IMR-90 (cell line): ENCODE measurements at regions not wholly inside any gene's neighbourhood (a gene's known extent, or its start where the extent isn't known, plus 50 kb on each side); places are given as distances from the start of the nearest gene placed in this dataset.
"Not testable (repeated sequence)": the region's sequence is repeated elsewhere in the genome, so short reads cannot be mapped to it uniquely, and the experiment has no call there.

ENCODE experiments used
- ATAC-seq: fragments of 200-7000 bp; cut with Tn5 transposase; 2 replicates; pipeline ENCODE4 v1.9.1; 2020; ENCODE audit warnings: low read depth, mild to moderate bottlenecking, moderate library complexity
- BruUV-seq: library from RNA; stranded (reverse); fragments of 400-500 nt; replicated peaks from 2 replicates; lab custom pipeline; 2021; lab: Mats Ljungman, UMichigan
- CTCF ChIA-PET: fragments of 300-600 bp; formaldehyde crosslinking; extraction: SDS; loops from one replicate; lab custom pipeline; 2021; ENCODE audit warnings: antibody characterized with exemption; lab: Yijun Ruan, JAX
- POLR2A ChIA-PET: fragments of 300-600 bp; sonication (Branson Sonifier 250); formaldehyde crosslinking; loops from one replicate; lab custom pipeline; 2022; ENCODE audit warnings: antibody characterized with exemption; ENCODE audit not compliant: unreplicated experiment; lab: Charles Lee
- DNase-seq: peaks from one replicate; pipeline ENCODE4 v3.0.0; 2013
- H2AFZ ChIP-seq: replicated peaks from 2 replicates; pipeline ENCODE3; 2013; ENCODE audit warnings: low read length, mild to moderate bottlenecking; ENCODE audit not compliant: poor library complexity
- H2AK5ac ChIP-seq: 2 replicates; pipeline ENCODE4 v1.6.1; 2013; ENCODE audit warnings: low read depth, low read length, inconsistent platforms
- H2AK9ac ChIP-seq: replicated peaks from 2 replicates; pipeline ENCODE3; 2013; ENCODE audit warnings: mild to moderate bottlenecking, low read depth, low read length, moderate library complexity; ENCODE audit not compliant: poor library complexity
- H2BK120ac ChIP-seq: 2 replicates; pipeline ENCODE4 v1.6.1; 2013; ENCODE audit warnings: low read depth, low read length, inconsistent platforms
- H2BK15ac ChIP-seq: 3 replicates; pipeline ENCODE4 v1.6.1; 2013; ENCODE audit warnings: low read depth, low read length, inconsistent platforms
- H2BK20ac ChIP-seq: 2 replicates; pipeline ENCODE4 v1.6.1; 2013; ENCODE audit warnings: low read depth, mild to moderate bottlenecking, inconsistent platforms, low read length, moderate library complexity
- H2BK5ac ChIP-seq: 2 replicates; pipeline ENCODE4 v1.6.1; 2013; ENCODE audit warnings: mild to moderate bottlenecking, low read depth, low read length, inconsistent platforms; ENCODE audit not compliant: poor library complexity, severe bottlenecking
- H3K14ac ChIP-seq: replicated peaks from 2 replicates; pipeline ENCODE4 v1.6.1; 2013; ENCODE audit warnings: low read depth, low read length, inconsistent platforms
- H3K18ac ChIP-seq: 2 replicates; pipeline ENCODE4 v1.6.1; 2013; ENCODE audit warnings: low read depth, low read length, control low read depth
- H3K23ac ChIP-seq: 2 replicates; pipeline ENCODE4 v1.6.1; 2013; ENCODE audit warnings: low read depth, low read length, inconsistent platforms
- H3K27ac ChIP-seq: 2 replicates; pipeline ENCODE4 v1.5.1; 2013; ENCODE audit warnings: mild to moderate bottlenecking, control low read depth, low read length; ENCODE audit not compliant: insufficient read depth
- H3K27me3 ChIP-seq: 2 replicates; pipeline ENCODE4 v1.6.1; 2013; ENCODE audit warnings: low read length; ENCODE audit not compliant: control insufficient read depth, insufficient read depth
- H3K36me3 ChIP-seq: 2 replicates; pipeline ENCODE4 v1.6.1; 2013; ENCODE audit warnings: low read length, mixed read lengths; ENCODE audit not compliant: control insufficient read depth, insufficient read depth
- H3K4ac ChIP-seq: 2 replicates; pipeline ENCODE4 v1.6.1; 2013; ENCODE audit warnings: low read depth, low read length, inconsistent platforms
- H3K4me1 ChIP-seq: 2 replicates; pipeline ENCODE4 v1.6.1; 2013; ENCODE audit warnings: low read length, mixed read lengths; ENCODE audit not compliant: control insufficient read depth, insufficient read depth
- H3K4me2 ChIP-seq: 2 replicates; pipeline ENCODE4 v1.6.1; 2013; ENCODE audit warnings: low read depth, mild to moderate bottlenecking, control low read depth, low read length, moderate library complexity
- H3K4me3 ChIP-seq: 2 replicates; pipeline ENCODE4 v1.5.1; 2013; ENCODE audit warnings: low read depth, mild to moderate bottlenecking, control low read depth, low read length, moderate library complexity; ENCODE audit not compliant: insufficient read depth
- H3K56ac ChIP-seq: 2 replicates; pipeline ENCODE4 v1.6.1; 2013; ENCODE audit warnings: low read length, inconsistent platforms; ENCODE audit not compliant: insufficient read depth; ENCODE audit errors: extremely low read depth
- H3K79me1 ChIP-seq, 2 experiments: 2 replicates each; pipeline ENCODE4 v1.6.1; 2013; ENCODE audit warnings: low read length in 2 of 2, inconsistent platforms in 1 of 2, low read depth in 1 of 2
- H3K9ac ChIP-seq: 2 replicates; pipeline ENCODE4 v1.6.1; 2013; ENCODE audit warnings: low read depth, low read length, control low read depth
- H3K9me1 ChIP-seq: 2 replicates; pipeline ENCODE4 v1.6.1; 2013; ENCODE audit warnings: low read length, inconsistent platforms; ENCODE audit not compliant: insufficient read depth
- H3K9me3 ChIP-seq: 2 replicates; pipeline ENCODE4 v1.6.1; 2013; ENCODE audit warnings: low read length; ENCODE audit not compliant: control insufficient read depth, insufficient read depth
- H4K20me1 ChIP-seq: 2 replicates; pipeline ENCODE4 v1.6.1; 2013; ENCODE audit warnings: low read length, inconsistent platforms; ENCODE audit not compliant: insufficient read depth
- H4K5ac ChIP-seq: 2 replicates; pipeline ENCODE4 v1.6.1; 2013; ENCODE audit warnings: mild to moderate bottlenecking, low read depth, low read length, control low read depth
- H4K8ac ChIP-seq, 2 experiments: 2 replicates each; pipeline ENCODE4 v1.6.1; 2013; ENCODE audit warnings: low read depth in 2 of 2, low read length in 2 of 2, control low read depth in 1 of 2, inconsistent platforms in 1 of 2
- H4K91ac ChIP-seq: 2 replicates; pipeline ENCODE4 v1.6.1; 2013; ENCODE audit warnings: low read depth, low read length, inconsistent platforms; ENCODE audit not compliant: insufficient read depth
- MXI1 ChIP-seq: IDR thresholded peaks from 2 replicates; pipeline ENCODE4 v1.6.1; 2012; ENCODE audit warnings: low read depth, mild to moderate bottlenecking, low read length, moderate library complexity, borderline replicate concordance
- POLR2A ChIP-seq: IDR thresholded peaks from 2 replicates; pipeline ENCODE4 v1.6.1; 2012; ENCODE audit warnings: mild to moderate bottlenecking, low read depth, low read length
- WGBS, 2 experiments: methylation state at CpG; one replicate each; pipeline versions ENCODE4 v1.1.5 to v1.1.7; 2013; ENCODE audit warnings: missing lambda C conversion rate in 2 of 2; ENCODE audit not compliant: insufficient read length in 1 of 2; ENCODE audit errors: extremely low coverage in 2 of 2; 5-methylcytosine and 5-hydroxymethylcytosine counted together
- dilution Hi-C: fragments of 300-500 bp; cut with HindIII; formaldehyde crosslinking; loops from one replicate; pipeline ENCODE4 v1.14.3; 2018; ENCODE audit warnings: low sequenced_read_pairs; ENCODE audit not compliant: unreplicated experiment
- in situ Hi-C: fragments of 300-500 bp; cut with MboI; formaldehyde crosslinking; loops from 3 replicates; pipeline ENCODE4 v1.14.3; 2019; ENCODE audit warnings: low sequenced_read_pairs, inconsistent platforms, mixed read lengths
- intact Hi-C: fragments of 100-400 bp; cut with micrococcal nuclease; formaldehyde crosslinking; loops from 2 replicates; pipeline ENCODE4 v1.10.0; 2022

- no peak overlapping the region for H3K4me3 ChIP-seq
- no peak overlapping the region for H2BK5ac ChIP-seq
- ATAC-seq (no peak), DNase-seq (no peak)
- H3K14ac ChIP-seq: no peak overlapping the region
- H3K56ac ChIP-seq: no peak overlapping the region
- H3K9ac ChIP-seq: no peak overlapping the region
- dilution Hi-C loops: no loop called here
- H2BK120ac ChIP-seq: no peak overlapping the region
- CTCF ChIA-PET: no interaction called here
- no peaks in the 10 kb centered on the region for H3K9me1 ChIP-seq
- no peak overlapping the region for H4K8ac ChIP-seq
- H3K4me1 ChIP-seq: no peaks in the 10 kb centered on the region
- intact Hi-C loops: no loop called here
- H3K4ac ChIP-seq: no peak overlapping the region
- H4K5ac ChIP-seq: no peak overlapping the region
- POLR2A ChIA-PET: no interaction called here
- no peaks in the 10 kb centered on the region for H3K36me3 ChIP-seq
- in situ Hi-C loops: no loop called here
- no peak overlapping the region for H2AK5ac ChIP-seq
- H3K4me2 ChIP-seq: no peak overlapping the region
- no peaks in the 10 kb centered on the region for H3K79me1 ChIP-seq
- H3K27me3 ChIP-seq: no peaks in the 10 kb centered on the region
- no TSS peak for BruUV-seq
- no peak for TF ChIP-seq POLR2A
- TF ChIP-seq MXI1: no peak
- H3K27ac ChIP-seq: no peak overlapping the region
- H2AFZ ChIP-seq: no peak overlapping the region
- H4K91ac ChIP-seq: no peak overlapping the region
- no peak overlapping the region for H2BK20ac ChIP-seq
- no peak overlapping the region for H2AK9ac ChIP-seq
- no peaks in the 10 kb centered on the region for H4K20me1 ChIP-seq
- no peaks in the 10 kb centered on the region for H3K9me3 ChIP-seq
- H2BK15ac ChIP-seq: no peak overlapping the region
- H3K18ac ChIP-seq: no peak overlapping the region
- WGBS, 2 experiments: no CpG with 5 or more reads among the region's 2 CpGs
- H3K23ac ChIP-seq: no peak overlapping the region
Observed at GRCh38 chrX:121671649-121672048, 624.2 kb downstream of the GLUD2 start.

- in situ Hi-C loops, H3K9me1 ChIP-seq, intact Hi-C loops, H3K9ac ChIP-seq, H4K20me1 ChIP-seq, H4K8ac ChIP-seq, H3K27me3 ChIP-seq, H3K23ac ChIP-seq, H2BK120ac ChIP-seq, H2AFZ ChIP-seq, dilution Hi-C loops, POLR2A ChIA-PET, H2BK15ac ChIP-seq, H2AK9ac ChIP-seq, H2BK20ac ChIP-seq, H4K5ac ChIP-seq, CTCF ChIA-PET, H3K4ac ChIP-seq, H3K36me3 ChIP-seq, H2AK5ac ChIP-seq, H3K27ac ChIP-seq, DNase-seq, H3K4me2 ChIP-seq, H3K9me3 ChIP-seq, ATAC-seq, H3K56ac ChIP-seq, H3K4me1 ChIP-seq, H3K14ac ChIP-seq, H3K18ac ChIP-seq, H2BK5ac ChIP-seq, H4K91ac ChIP-seq, BruUV-seq, H3K4me3 ChIP-seq, H3K79me1 ChIP-seq: not testable (repeated sequence)
- no CpG with 5 or more reads among the region's 1 CpG for WGBS, 2 experiments
Observed at GRCh38 chrX:121709236-121709635, 661.8 kb downstream of the GLUD2 start.
